ENCODE measurements at regions not wholly inside any gene's neighbourhood (a gene's known extent, or its start where the extent isn't known, plus 50 kb on each side); places are given as distances from the start of the nearest gene placed in this dataset.

- POLR2A ChIA-PET, result interaction anchor here (0.6 to 1.6 kb wide), 2 partner anchors 122 to 131 kb away, joined by 4 to 5 read pairs; no protein-coding TSS in a partner anchor
These were observed 122.5 kb upstream of the ZC3H12C start for GRCh38 chr11:109970516-109971183.

GRCh38 chr11:109971184-109971523 lies 122.0 kb upstream of the ZC3H12C start:
- DNase-seq (ENCODE audit: low read depth, low spot score), result no peak
- no peak overlapping the region for H3K27ac ChIP-seq (ENCODE audit: low read depth, low read length)
- ChIA-PET CTCF (no interaction called here), POLR2A (interaction anchor here (0.6 to 1.6 kb wide), 2 partner anchors 121 to 130 kb away, joined by 4 to 5 read pairs; no protein-coding TSS in a partner anchor)
- TF ChIP-seq CTCF (IDR thresholded peaks at IDR 0.05; ENCODE audit: low read depth, low read length), result no peak
- no peaks in the 10 kb centered on the region for H3K27me3 ChIP-seq (ENCODE audit: control insufficient read depth, insufficient read depth, low read length)
- H3K4me3 ChIP-seq (ENCODE audit: low read depth, low read length), result no peak overlapping the region
- no peaks in the 10 kb centered on the region for H3K9me3 ChIP-seq (ENCODE audit: control insufficient read depth, insufficient read depth, low read length)

More at GRCh38 chr11:109970516-109971183, 122.5 kb upstream of the ZC3H12C start:
- no peak for DNase-seq (ENCODE audit: low read depth, low spot score)
- CTCF ChIA-PET, result no interaction called here
- Histone ChIP-seq H3K9me3 (ENCODE audit: control insufficient read depth, insufficient read depth, low read length) (no peaks in the 10 kb centered on the region), H3K4me3 (ENCODE audit: low read depth, low read length) (no peak overlapping the region), H3K27me3 (ENCODE audit: control insufficient read depth, insufficient read depth, low read length) (no peaks in the 10 kb centered on the region), H3K27ac (ENCODE audit: low read depth, low read length) (no peak overlapping the region)
- no peak for TF ChIP-seq CTCF (IDR thresholded peaks at IDR 0.05; ENCODE audit: low read depth, low read length)

- no peak overlapping the region for H3K27ac ChIP-seq (ENCODE audit: low read depth, low read length)
- DNase-seq (ENCODE audit: low read depth, low spot score), result no peak
- no peak for TF ChIP-seq CTCF (IDR thresholded peaks at IDR 0.05; ENCODE audit: low read depth, low read length)
- ChIA-PET CTCF (no interaction called here), POLR2A (no interaction called here)
- no peak overlapping the region for H3K4me3 ChIP-seq (ENCODE audit: low read depth, low read length)
- no peaks in the 10 kb centered on the region for H3K27me3 ChIP-seq (ENCODE audit: control insufficient read depth, insufficient read depth, low read length)
- H3K9me3 ChIP-seq (ENCODE audit: control insufficient read depth, insufficient read depth, low read length), result no peaks in the 10 kb centered on the region
These were observed 120.9 kb upstream of the ZC3H12C start for GRCh38 chr11:109972181-109972715.

- no peak for DNase-seq (ENCODE audit: low read depth, low spot score)
- H3K27ac ChIP-seq (ENCODE audit: low read depth, low read length), result no peak overlapping the region
- no peaks in the 10 kb centered on the region for H3K27me3 ChIP-seq (ENCODE audit: control insufficient read depth, insufficient read depth, low read length)
- H3K4me3 ChIP-seq (ENCODE audit: low read depth, low read length), result no peak overlapping the region
- peaks cover 4% of the 10 kb centered on the region; the same call in 1 of the 2 replicates for H3K9me3 ChIP-seq (ENCODE audit: control insufficient read depth, insufficient read depth, low read length)
- ChIA-PET CTCF (no interaction called here), POLR2A (no interaction called here)
- TF ChIP-seq CTCF (IDR thresholded peaks at IDR 0.05; ENCODE audit: low read depth, low read length), result no peak
These were observed 120.3 kb upstream of the ZC3H12C start for GRCh38 chr11:109972939-109973338.

- ChIA-PET CTCF (no interaction called here), POLR2A (no interaction called here)
- peaks cover 5% of the 10 kb centered on the region; the same call in 1 of the 2 replicates for H3K9me3 ChIP-seq (ENCODE audit: control insufficient read depth, insufficient read depth, low read length)
These were observed 119.7 kb upstream of the ZC3H12C start for GRCh38 chr11:109973486-109973885.

More at GRCh38 chr11:109973486-109973885, 119.7 kb upstream of the ZC3H12C start:
- no peaks in the 10 kb centered on the region for H3K27me3 ChIP-seq (ENCODE audit: control insufficient read depth, insufficient read depth, low read length)
- no peak for TF ChIP-seq CTCF (IDR thresholded peaks at IDR 0.05; ENCODE audit: low read depth, low read length)
- no peak overlapping the region for H3K4me3 ChIP-seq (ENCODE audit: low read depth, low read length)
- DNase-seq (ENCODE audit: low read depth, low spot score), result no peak
- no peak overlapping the region for H3K27ac ChIP-seq (ENCODE audit: low read depth, low read length)
